ENCODE measurements at regions not wholly inside any gene's neighbourhood (a gene's known extent, or its start where the extent isn't known, plus 50 kb on each side); places are given as distances from the start of the nearest gene placed in this dataset.

DNA sequence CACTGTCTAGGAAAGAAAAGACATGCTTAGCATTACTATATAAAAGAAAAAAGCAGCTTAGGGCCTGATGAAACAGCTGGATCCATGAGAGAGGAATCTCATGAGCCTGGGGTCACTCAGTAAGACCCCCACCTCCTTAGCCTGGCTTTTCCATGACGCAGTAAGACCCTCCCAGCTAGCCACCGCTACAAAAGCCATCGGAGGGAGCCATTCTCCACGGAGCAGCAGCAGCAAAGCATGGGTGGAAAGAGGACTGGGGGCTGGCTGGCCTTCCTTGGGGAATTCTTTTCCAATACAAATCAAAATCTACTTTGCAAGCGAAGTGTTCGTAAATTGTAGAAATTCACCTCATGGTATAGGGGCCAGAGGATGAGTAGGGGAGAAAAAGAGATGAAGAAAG, 91.8 kb downstream of the SOD2 start:
- no peak overlapping the region for H3K4me3 ChIP-seq (ENCODE audit: low read depth, low read length)
- H3K27ac ChIP-seq (ENCODE audit: low read depth, low read length) = no peak overlapping the region
- no peaks in the 10 kb centered on the region for H3K36me3 ChIP-seq (ENCODE audit: control insufficient read depth, insufficient read depth, low read length)
- no peaks in the 10 kb centered on the region for H3K4me1 ChIP-seq (ENCODE audit: control insufficient read depth, insufficient read depth, low read length)
- no peaks in the 10 kb centered on the region for H3K27me3 ChIP-seq (ENCODE audit: control insufficient read depth, insufficient read depth, low read length)
- no CpG with 5 or more reads among the region's 6 CpGs for WGBS (ENCODE audit: insufficient coverage)
- H3K9me3 ChIP-seq (ENCODE audit: control insufficient read depth, insufficient read depth, low read length) = no peaks in the 10 kb centered on the region
- DNase-seq (ENCODE audit: low read depth in 4 of 6, low spot score in 6 of 6) = no peak

GRCh38 chr6:159595173-159595572, 97.9 kb downstream of the SOD2 start:
- Histone ChIP-seq H3K9me3 (ENCODE audit: control insufficient read depth, insufficient read depth, low read length) (no peaks in the 10 kb centered on the region), H3K27ac (ENCODE audit: low read depth, low read length) (peak overlapping the region; percentile 73), H3K4me1 (ENCODE audit: control insufficient read depth, insufficient read depth, low read length) (peaks cover 4% of the 10 kb centered on the region), H3K4me3 (ENCODE audit: low read depth, low read length) (no peak overlapping the region), H3K36me3 (ENCODE audit: control insufficient read depth, insufficient read depth, low read length) (no peaks in the 10 kb centered on the region), H3K27me3 (ENCODE audit: control insufficient read depth, insufficient read depth, low read length) (no peaks in the 10 kb centered on the region)
- peak in 1 of 6 donors; percentile 53 for DNase-seq (ENCODE audit: low read depth in 4 of 6, low spot score in 6 of 6)
- 57% methylated on average over 1 of the region's 3 CpGs for WGBS (ENCODE audit: insufficient coverage)

DNA sequence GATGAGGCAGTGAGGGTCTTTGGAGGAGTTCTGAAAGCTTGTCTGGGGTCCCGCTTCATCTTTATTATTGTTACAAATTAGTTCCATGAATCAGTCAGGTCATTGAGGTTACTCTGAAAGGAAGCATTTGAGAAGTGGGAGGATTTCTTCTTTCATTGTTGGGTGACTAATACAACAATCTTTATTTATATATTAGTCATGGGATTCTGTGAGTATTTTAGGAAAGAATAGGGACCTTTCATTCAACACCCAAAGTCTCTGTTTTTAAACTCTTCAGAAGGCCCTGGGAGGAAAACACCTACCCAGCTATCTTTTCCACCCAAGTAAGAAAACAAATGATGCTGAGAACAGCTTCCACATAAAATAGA, 98.3 kb downstream of the SOD2 start:
- H3K4me3 ChIP-seq (ENCODE audit: low read depth, low read length) = no peak overlapping the region
- H3K27ac ChIP-seq (ENCODE audit: low read depth, low read length) = peak overlapping the region; percentile 73
- peak in 1 of 6 donors; percentile 10 for DNase-seq (ENCODE audit: low read depth in 4 of 6, low spot score in 6 of 6)
- H3K27me3 ChIP-seq (ENCODE audit: control insufficient read depth, insufficient read depth, low read length) = no peaks in the 10 kb centered on the region
- H3K36me3 ChIP-seq (ENCODE audit: control insufficient read depth, insufficient read depth, low read length) = no peaks in the 10 kb centered on the region
- WGBS (ENCODE audit: insufficient coverage) = no CpG with 5 or more reads among the region's 1 CpG
- no peaks in the 10 kb centered on the region for H3K9me3 ChIP-seq (ENCODE audit: control insufficient read depth, insufficient read depth, low read length)
- H3K4me1 ChIP-seq (ENCODE audit: control insufficient read depth, insufficient read depth, low read length) = peaks cover 4% of the 10 kb centered on the region

- peak overlapping the region; percentile 60 for H3K27ac ChIP-seq (ENCODE audit: low read depth, low read length)
- DNase-seq (ENCODE audit: low read depth in 4 of 6, low spot score in 6 of 6) = peak in 1 of 6 donors; percentile 15
- H3K4me1 ChIP-seq (ENCODE audit: control insufficient read depth, insufficient read depth, low read length) = peaks cover 4% of the 10 kb centered on the region
- H3K36me3 ChIP-seq (ENCODE audit: control insufficient read depth, insufficient read depth, low read length) = no peaks in the 10 kb centered on the region
- no peaks in the 10 kb centered on the region for H3K27me3 ChIP-seq (ENCODE audit: control insufficient read depth, insufficient read depth, low read length)
- no peaks in the 10 kb centered on the region for H3K9me3 ChIP-seq (ENCODE audit: control insufficient read depth, insufficient read depth, low read length)
- 41% methylated on average over 4 of the region's 7 CpGs for WGBS (ENCODE audit: insufficient coverage)
- no peak overlapping the region for H3K4me3 ChIP-seq (ENCODE audit: low read depth, low read length)
These were observed 98.8 kb downstream of the SOD2 start for GRCh38 chr6:159594106-159594749.

DNA sequence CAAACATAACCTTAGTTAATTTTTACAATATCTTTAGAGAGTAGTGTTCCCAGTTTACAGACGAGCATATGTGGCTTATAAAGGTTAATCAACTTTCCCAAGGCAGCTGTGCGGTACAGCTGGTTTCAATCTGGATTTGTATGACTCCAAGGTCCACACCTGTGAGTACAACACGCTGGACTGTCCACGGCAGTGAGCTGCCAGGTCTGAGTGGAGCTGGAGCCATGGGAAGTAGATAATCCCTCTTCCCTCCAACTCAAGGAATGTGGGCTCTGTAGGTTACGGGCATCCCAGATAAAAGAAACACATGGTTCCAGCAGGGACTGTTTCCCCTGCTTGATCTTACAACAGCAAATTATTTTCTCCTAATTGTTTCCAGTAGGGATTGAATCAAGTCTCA, 102.2 kb downstream of the SOD2 start:
- no peaks in the 10 kb centered on the region for H3K9me3 ChIP-seq (ENCODE audit: control insufficient read depth, insufficient read depth, low read length)
- DNase-seq (ENCODE audit: low read depth in 4 of 6, low spot score in 6 of 6) = peak in 1 of 6 donors; percentile 15
- no peak overlapping the region for H3K4me3 ChIP-seq (ENCODE audit: low read depth, low read length)
- peaks cover 4% of the 10 kb centered on the region for H3K4me1 ChIP-seq (ENCODE audit: control insufficient read depth, insufficient read depth, low read length)
- 73% methylated on average over 3 of the region's 5 CpGs for WGBS (ENCODE audit: insufficient coverage)
- no peaks in the 10 kb centered on the region for H3K36me3 ChIP-seq (ENCODE audit: control insufficient read depth, insufficient read depth, low read length)
- no peak overlapping the region for H3K27ac ChIP-seq (ENCODE audit: low read depth, low read length)
- H3K27me3 ChIP-seq (ENCODE audit: control insufficient read depth, insufficient read depth, low read length) = no peaks in the 10 kb centered on the region

- Histone ChIP-seq H3K27ac (ENCODE audit: low read depth, low read length) (no peak overlapping the region), H3K4me3 (ENCODE audit: low read depth, low read length) (no peak overlapping the region), H3K36me3 (ENCODE audit: control insufficient read depth, insufficient read depth, low read length) (no peaks in the 10 kb centered on the region), H3K27me3 (ENCODE audit: control insufficient read depth, insufficient read depth, low read length) (no peaks in the 10 kb centered on the region), H3K9me3 (ENCODE audit: control insufficient read depth, insufficient read depth, low read length) (no peaks in the 10 kb centered on the region), H3K4me1 (ENCODE audit: control insufficient read depth, insufficient read depth, low read length) (no peaks in the 10 kb centered on the region)
- WGBS (ENCODE audit: insufficient coverage) = 86% methylated on average over 1 of the region's 1 CpG
- no peak for DNase-seq (ENCODE audit: low read depth in 4 of 6, low spot score in 6 of 6)
These were observed 106.4 kb downstream of the SOD2 start for GRCh38 chr6:159586684-159587083.

- WGBS (ENCODE audit: insufficient coverage) = 77% methylated on average over 2 of the region's 8 CpGs
- H3K27me3 ChIP-seq (ENCODE audit: control insufficient read depth, insufficient read depth, low read length) = no peaks in the 10 kb centered on the region
- H3K27ac ChIP-seq (ENCODE audit: low read depth, low read length) = no peak overlapping the region
- H3K9me3 ChIP-seq (ENCODE audit: control insufficient read depth, insufficient read depth, low read length) = no peaks in the 10 kb centered on the region
- H3K36me3 ChIP-seq (ENCODE audit: control insufficient read depth, insufficient read depth, low read length) = no peaks in the 10 kb centered on the region
- H3K4me3 ChIP-seq (ENCODE audit: low read depth, low read length) = no peak overlapping the region
- H3K4me1 ChIP-seq (ENCODE audit: control insufficient read depth, insufficient read depth, low read length) = no peaks in the 10 kb centered on the region
- no peak for DNase-seq (ENCODE audit: low read depth in 4 of 6, low spot score in 6 of 6)
These were observed 110.3 kb downstream of the SOD2 start for GRCh38 chr6:159582736-159583135.

GRCh38 chr6:159578629-159579028, 114.4 kb downstream of the SOD2 start:
- WGBS (ENCODE audit: insufficient coverage) = 98% methylated on average over 4 of the region's 5 CpGs
- Histone ChIP-seq H3K9me3 (ENCODE audit: control insufficient read depth, insufficient read depth, low read length) (no peaks in the 10 kb centered on the region), H3K4me3 (ENCODE audit: low read depth, low read length) (no peak overlapping the region), H3K27ac (ENCODE audit: low read depth, low read length) (no peak overlapping the region), H3K4me1 (ENCODE audit: control insufficient read depth, insufficient read depth, low read length) (no peaks in the 10 kb centered on the region), H3K36me3 (ENCODE audit: control insufficient read depth, insufficient read depth, low read length) (no peaks in the 10 kb centered on the region), H3K27me3 (ENCODE audit: control insufficient read depth, insufficient read depth, low read length) (no peaks in the 10 kb centered on the region)
- no peak for DNase-seq (ENCODE audit: low read depth in 4 of 6, low spot score in 6 of 6)

DNA sequence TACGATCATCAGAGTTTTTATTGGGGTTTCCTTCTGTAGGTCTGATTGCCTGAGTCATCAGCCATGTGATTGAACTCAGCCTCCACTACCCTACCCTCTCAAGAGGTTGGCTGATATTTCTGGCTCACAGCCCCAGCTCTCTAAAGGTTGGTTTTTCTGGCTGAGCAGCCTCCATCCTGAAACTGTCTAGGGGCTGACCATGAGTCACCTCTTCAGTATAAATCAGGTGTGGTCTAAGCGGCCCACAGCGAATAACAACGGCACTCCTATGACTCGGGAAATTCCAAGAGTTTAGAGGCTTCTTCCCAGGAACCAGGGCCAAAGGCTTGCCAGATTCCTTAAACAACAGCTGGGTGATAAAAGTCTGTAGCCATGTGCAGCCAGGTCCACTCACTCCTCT, 115.5 kb downstream of the SOD2 start:
- Histone ChIP-seq H3K4me1 (ENCODE audit: control insufficient read depth, insufficient read depth, low read length) (no peaks in the 10 kb centered on the region), H3K27me3 (ENCODE audit: control insufficient read depth, insufficient read depth, low read length) (no peaks in the 10 kb centered on the region), H3K9me3 (ENCODE audit: control insufficient read depth, insufficient read depth, low read length) (no peaks in the 10 kb centered on the region), H3K27ac (ENCODE audit: low read depth, low read length) (no peak overlapping the region), H3K4me3 (ENCODE audit: low read depth, low read length) (no peak overlapping the region), H3K36me3 (ENCODE audit: control insufficient read depth, insufficient read depth, low read length) (no peaks in the 10 kb centered on the region)
- no peak for DNase-seq (ENCODE audit: low read depth in 4 of 6, low spot score in 6 of 6)
- 93% methylated on average over 4 of the region's 5 CpGs for WGBS (ENCODE audit: insufficient coverage)

DNA sequence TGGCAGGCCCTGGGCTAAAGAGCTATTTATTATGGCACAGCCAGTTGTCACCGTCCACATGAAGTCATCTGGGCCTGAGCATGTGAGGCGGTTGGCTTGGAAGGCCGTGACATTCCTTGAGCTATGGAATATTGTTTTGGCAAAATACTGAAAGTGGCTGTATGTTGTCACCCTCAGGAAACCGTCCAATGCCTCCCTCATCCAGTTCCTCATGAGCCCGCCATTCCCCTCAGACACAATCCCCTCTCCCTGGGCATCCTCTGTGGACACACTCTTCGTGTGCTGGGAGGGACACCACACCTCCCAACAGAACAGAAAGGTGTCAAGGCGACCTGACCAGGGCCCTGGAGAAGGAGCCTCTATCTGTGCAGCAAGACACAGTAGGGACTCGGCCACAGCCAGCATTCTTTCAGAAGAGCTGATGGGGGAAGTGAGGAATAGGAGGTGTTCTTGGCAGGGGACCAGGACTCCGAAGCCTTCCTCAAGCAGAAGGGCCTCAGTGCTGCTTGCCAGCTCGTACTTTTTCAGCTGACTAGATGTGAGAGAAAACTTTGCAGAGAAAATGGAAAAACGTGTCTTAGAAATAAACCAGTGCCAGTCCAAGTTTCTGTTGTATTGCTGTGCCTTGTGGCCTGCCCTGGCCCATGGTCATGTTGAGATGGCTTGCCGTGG, 120.5 kb downstream of the SOD2 start:
- DNase-seq (ENCODE audit: low read depth in 4 of 6, low spot score in 6 of 6) = peak in 1 of 6 donors; percentile 38
- no peaks in the 10 kb centered on the region for H3K36me3 ChIP-seq (ENCODE audit: control insufficient read depth, insufficient read depth, low read length)
- no peaks in the 10 kb centered on the region for H3K9me3 ChIP-seq (ENCODE audit: control insufficient read depth, insufficient read depth, low read length)
- no peaks in the 10 kb centered on the region for H3K27me3 ChIP-seq (ENCODE audit: control insufficient read depth, insufficient read depth, low read length)
- no peak overlapping the region for H3K4me3 ChIP-seq (ENCODE audit: low read depth, low read length)
- H3K4me1 ChIP-seq (ENCODE audit: control insufficient read depth, insufficient read depth, low read length) = no peaks in the 10 kb centered on the region
- 67% methylated on average over 6 of the region's 12 CpGs for WGBS (ENCODE audit: insufficient coverage)
- no peak overlapping the region for H3K27ac ChIP-seq (ENCODE audit: low read depth, low read length)

All from spinal cord (tissue), 9 donors.